ENCODE measurements at regions not wholly inside any gene's neighbourhood (a gene's known extent, or its start where the extent isn't known, plus 50 kb on each side); places are given as distances from the start of the nearest gene placed in this dataset.

DNA sequence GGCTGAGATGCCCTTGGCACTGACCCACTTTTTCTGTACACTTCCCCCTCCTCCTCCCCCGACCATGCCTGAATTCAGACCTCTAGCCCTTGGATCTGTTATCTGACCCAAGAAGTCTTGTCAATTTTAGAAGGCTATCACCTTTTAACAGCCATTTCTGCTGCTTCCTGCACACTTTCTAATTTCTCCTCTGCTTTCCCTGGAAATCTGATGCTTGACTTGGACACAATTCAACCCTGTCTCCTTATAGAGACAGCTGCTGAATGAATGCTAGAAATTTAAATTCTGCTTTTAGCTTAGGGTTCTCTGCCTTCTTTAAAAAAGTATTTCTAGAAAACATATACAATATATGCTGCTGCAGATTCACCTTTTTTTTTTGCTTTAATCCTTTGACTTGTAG, 417.9 kb upstream of the KLF6 start:
- DNase-seq (ENCODE audit: low read depth, low spot score): no peak

DNA sequence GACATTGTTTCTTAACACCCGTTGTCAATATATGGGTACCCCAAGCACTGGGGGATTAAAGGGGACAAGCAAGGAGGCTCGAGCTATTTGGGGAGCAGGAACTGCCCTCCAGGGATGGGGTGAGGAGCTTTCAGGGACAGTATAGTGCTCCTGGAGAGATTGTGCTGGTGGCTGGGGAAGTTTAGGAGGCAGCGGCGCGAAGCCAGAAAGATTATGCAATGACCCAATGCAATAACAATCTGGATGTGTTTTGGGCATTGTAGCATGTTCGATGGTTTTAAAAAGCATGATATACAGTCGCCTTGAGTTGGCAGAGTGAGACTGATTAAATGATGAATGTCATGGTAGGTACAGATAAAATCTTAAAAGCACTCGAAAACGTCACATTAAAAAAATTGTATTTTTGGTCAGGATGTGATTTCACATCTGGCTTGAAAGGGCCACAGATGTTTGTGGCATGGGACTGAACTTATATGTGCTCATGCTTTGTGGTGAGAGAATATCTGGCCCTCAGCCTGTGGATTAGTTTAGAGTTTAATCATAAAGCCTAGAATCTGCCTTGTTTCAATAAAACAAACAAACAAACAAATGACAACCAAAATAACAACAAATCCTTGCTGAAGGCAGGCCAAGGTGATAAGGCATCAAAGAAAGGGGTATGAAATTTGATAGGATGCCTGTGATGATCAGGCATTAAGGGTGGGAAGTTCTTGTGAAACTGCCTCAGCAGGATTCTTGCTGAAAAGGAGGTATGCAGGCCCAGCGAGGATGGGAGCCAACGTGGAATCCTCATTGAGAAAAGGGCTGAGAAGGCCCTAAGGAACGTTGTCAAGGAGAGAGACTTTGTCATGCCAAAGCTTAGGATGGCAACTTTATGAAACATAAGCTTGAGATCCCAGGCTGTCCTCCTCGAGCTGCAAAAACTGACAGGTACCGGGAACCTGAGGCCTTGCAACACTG, 417.1 kb upstream of the KLF6 start:
- peak; percentile 14 for DNase-seq (ENCODE audit: low read depth, low spot score)

DNA sequence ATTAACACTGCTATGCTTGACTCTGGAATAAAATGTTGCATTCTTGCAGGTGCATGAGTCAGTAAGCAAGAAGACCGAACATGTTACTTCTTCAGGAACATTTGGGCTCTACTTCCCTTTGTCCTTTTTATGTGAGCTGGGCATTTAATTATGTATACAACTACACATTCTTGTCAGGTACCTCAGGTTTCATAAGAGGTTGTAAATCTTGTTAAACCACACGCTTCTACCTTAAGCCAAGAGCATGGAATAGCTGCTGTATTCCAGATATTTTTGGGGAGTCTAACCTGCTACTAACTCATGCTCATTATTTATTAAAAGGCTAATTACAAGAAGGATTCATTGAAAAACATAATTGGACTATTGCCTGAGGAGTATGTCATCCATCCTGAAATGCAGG, 414.2 kb upstream of the KLF6 start:
- no peak for DNase-seq (ENCODE audit: low read depth, low spot score)

DNA sequence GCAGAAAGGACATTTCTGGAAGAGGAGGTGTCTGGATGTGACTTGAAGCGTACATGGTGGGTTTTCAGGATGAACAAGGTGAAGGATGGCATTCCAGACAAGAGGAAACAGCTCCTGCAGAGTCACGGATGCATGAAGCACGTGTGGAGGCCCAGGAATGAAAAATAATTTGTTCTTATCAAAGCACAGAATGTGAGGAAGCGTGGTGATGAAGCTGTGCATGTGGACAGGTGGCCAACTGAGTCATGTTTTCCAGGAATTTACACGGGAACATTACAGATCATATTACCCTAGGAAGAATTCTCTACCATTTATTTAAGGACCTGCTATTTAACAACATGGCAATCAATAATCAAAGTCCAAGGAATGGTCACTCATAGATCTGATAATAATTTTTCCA, 413.2 kb upstream of the KLF6 start:
- DNase-seq (ENCODE audit: low read depth, low spot score): no peak

DNA sequence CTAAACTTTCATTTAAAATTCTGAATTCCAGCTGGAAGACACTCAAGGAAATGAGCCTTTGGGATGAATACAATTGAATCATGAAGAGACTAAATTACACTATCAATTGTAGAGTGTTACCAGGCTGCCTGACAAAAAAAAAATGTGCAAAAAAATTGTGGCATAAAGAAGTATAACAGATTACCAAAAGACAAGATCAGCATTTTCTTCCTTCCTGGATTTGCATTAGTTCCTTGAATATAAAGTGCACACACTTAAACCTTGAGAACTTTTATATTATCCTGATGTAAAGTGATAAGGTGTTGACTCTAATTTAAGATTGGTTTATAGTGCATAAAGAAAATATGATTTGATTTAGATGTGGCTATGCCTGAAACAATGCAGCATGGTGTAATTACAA, 412.7 kb upstream of the KLF6 start:
- no peak for DNase-seq (ENCODE audit: low read depth, low spot score)

DNA sequence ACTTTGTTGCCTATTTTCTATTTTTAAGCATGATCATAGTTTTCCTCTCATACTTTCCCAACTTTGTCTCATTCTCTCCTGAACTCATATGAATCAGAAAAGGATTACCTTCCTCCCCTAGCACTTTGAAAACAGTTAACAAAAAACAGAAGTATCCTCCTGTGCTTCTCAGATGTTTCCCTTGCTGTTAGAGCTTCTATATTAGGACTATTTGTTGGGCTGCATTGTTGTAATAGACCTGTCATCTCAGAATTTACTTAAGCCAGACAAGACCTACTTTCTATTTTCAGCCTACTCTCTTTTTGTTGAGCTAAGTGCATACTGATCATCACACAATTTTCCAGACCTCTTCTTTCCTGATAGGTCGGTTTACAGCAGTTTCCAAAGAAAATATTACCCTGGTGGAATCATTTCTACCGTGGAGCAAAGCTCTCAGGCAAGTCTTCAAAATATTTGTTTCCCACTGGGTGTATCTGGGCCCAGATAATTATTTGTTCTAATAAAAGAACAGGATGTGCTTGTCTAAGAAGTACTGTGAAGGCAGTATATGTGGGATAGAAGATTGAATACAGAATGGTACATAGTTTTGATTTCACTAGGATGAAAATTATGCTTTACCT, 411.9 kb upstream of the KLF6 start:
- no peak for DNase-seq (ENCODE audit: low read depth, low spot score)

DNA sequence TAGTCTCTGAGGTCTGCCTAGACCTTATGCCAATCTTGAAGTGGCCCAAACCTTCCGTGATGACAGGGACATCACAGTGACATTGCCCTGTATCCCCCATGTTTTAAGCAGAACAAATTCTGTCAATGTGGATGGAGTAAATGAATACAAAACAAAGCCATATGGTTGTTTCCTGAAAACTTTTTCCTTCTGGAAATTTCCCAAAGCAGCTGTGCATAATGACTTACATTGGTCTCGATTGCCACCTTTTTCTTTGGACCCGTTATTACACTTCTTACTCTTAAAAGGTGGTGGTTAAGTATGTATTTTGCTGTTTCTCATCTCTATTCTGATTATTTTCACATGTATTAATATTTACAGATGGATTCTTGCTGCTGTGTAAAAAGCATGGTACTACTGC, 411.2 kb upstream of the KLF6 start:
- no peak for DNase-seq (ENCODE audit: low read depth, low spot score)

DNA sequence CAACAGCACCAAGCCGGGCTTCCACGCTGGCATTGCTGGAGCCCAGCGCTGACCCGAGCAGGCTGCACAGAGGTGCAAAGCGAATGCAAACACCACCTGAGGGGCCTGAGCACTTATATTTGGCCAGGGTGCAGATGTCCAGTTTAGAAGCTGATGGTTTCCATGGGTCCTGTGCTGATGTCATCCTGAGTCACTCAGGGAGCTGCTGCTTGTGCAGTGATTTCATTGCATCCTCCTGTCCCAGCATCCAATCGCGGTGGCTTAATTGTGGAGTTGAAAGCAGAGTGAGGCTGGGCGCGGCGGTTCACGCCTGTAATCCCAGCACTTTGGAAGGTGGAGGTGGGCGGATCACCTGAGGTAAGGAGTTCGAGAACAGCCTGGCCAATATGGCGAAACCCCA, 410.2 kb upstream of the KLF6 start:
- DNase-seq (ENCODE audit: low read depth, low spot score): no peak

DNA sequence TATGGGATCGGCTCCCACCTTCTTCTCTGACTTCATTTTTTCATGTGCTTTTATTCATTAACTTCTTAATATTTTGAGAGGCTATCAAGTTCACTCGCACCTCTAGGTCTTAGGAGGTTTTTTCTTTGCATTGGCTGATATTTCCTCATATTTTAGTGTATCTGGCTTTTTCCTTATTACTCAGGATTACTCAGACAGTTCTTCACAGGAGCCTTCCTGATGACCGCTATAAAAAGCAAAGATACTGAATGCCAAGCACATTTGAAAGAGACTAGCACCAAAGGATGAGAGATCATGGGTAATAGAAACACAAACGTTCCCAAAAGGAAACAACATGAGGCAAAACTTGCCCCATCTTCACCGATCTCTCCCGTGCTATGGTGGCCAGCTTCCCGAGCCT, 409.2 kb upstream of the KLF6 start:
- DNase-seq (ENCODE audit: low read depth, low spot score): no peak

DNA sequence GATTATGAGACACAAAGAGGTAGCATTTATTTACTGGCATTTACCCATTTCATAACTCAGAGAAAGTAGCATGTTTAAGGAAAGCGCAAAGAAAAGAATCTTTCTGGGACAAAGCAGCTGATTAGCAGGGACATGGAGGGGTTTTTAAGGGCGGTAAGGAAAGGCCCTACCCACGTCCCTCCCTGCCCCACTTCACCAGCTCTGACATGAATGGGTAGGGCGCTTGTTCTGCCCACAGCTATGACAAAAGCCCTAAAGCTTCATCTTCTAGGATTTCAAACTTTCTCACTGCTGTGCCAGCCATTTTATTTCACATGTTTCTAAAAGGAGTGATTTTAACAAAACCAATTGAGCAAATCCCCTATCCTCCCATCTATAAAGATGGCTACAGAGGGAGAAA, 406.9 kb upstream of the KLF6 start:
- no peak for DNase-seq (ENCODE audit: low read depth, low spot score)

DNA sequence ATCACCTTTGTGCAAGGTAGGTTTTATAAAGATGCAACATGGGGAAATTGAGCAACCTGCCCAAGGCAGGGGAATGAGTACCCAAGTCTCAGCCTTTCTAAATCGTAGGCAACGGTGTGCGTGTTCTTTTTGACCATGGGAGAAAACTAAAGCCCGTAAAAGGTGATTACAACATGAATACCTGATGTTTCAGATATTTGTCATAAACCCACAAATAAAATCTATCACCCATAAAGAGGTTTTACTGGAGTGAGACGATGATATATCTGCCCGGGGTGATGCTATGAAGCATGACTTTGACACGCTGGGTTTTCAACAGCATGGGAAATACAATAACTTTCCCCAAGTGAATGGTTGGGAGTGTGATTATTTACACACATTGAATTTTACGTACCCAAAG, 406.3 kb upstream of the KLF6 start:
- DNase-seq (ENCODE audit: low read depth, low spot score): no peak

DNA sequence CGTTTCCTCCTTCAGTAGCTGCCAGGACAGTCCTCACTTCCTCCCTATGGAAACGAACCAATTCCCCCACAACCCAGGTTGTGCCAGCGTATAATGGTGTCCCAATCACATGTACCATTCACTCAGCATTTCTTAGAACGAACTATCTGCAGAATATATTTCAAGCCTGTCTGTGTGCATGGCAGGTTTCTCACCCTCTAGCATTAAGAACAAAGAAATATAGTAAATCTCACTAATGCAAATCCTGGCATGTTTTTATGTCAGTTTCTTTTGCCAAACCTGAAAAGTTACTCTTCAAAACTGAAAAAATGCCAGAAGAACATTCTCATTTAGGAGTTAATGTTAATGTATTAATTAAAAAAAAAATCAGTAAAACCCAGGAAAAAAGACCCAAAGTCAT, 405.9 kb upstream of the KLF6 start:
- no peak for DNase-seq (ENCODE audit: low read depth, low spot score)

DNA sequence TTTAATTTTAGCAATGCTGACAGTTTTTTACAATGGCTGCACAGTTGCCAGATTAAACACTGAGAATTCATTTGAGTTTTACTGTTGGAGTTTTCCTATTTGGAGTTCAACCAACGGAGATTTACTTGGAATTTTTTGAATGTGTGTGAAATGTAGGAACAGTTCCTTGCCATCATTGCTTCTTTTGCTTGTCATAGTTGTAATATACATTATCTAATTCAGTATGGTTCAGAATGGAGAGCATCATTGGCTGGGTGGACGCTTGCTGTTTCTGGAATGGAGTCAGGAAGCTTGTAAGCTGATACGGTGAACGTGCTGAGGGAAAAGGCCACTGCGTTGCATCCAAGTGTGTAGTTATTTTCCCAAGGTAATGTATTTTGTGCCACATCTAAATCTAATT, 404.3 kb upstream of the KLF6 start:
- no peak for DNase-seq (ENCODE audit: low read depth, low spot score)

DNA sequence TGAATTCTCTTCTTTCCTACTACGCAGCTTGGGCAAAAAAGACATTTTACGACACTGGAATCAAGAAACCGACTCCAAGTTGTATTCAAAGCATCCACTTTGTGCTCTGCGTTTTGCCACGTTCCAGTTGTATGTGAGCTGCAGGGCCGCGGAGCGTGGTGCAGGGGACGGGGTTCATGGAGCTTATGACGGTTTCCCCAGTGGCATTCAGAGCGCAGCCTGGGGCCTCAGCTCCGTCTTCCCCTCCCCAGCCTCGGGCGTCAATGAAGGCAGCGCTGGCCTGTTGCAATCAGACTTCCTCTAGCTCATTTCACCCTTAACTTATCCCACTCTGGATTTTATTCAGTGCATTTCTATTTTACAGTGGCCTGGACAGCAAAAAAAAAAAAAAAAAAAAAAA, 403.4 kb upstream of the KLF6 start:
- DNase-seq (ENCODE audit: low read depth, low spot score): no peak

DNA sequence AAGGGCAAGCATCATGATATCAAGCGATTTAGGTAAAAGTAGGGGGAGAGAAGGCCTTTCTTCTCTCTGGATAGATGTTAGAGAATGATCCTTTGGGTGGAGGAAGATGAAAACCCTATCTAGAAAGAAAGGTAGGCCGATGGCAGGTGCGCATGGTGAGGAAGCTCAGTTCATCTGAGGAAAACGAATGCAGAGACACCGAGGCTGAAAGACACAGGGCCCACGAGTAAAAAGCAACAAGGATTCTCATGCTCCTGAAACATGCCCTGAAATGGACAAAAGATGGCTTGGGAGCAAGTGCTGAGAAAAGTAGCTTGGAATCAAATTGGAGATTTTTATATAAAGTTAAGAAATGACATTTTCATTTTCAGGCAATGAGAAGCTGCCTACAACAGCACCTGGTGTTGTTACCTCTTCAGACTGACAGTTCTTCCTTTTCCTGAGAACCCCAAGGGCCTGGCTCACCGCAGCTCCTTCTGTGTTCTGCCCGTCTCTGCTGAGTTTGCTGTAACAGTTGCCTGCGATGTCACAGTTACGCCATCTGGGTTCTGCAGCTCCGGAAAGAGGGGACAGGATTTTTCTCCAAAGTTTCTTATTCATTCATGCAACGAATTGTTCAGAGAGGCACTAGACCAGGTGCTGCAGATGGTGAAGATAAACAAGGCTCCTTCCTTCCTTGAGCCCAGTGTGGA, 402.0 kb upstream of the KLF6 start:
- DNase-seq (ENCODE audit: low read depth, low spot score): no peak

DNA sequence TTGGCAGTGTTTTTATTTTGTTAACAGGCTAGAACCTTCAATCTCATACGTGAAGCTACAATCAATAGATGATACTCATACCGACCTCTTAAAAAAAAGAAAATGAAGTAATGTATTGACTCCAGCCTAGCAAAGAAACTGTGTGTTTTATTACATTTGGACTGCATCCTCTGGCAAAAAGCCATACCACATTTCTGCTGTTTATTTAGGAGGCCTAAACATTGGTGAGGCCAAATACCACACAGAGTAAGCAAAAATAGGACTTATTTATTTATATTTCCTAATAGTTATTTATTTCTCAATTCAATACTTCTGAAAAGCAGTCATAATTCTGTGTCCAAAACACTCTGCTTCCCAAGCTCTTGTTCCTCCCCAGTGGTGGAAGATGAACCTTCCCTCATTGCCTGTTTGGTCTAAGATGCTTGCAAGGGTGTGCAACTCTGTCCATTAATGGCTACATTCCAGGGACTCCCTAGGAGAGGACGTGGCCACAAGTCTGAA, 398.8 kb upstream of the KLF6 start:
- no peak for DNase-seq (ENCODE audit: low read depth, low spot score)

DNA sequence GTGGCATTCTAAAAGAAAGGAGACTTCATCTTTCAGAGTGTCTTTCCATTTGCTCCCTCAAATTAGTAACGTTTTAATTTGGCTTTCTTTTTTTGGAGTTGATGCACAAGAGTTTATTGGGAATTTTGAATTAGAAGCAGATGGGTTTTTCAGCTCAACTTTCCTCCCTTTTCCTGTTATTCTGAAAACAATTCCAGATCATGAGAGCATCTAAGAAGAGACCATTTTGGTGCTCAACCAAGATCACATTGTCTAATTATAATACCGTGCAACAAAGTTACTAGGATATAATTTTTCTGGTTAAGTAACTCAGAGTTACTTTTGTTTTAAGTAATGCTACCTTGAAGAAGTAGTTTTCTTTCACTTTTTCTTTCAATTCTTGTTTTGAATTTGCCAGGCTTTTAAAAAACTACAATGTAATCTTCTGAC, 396.6 kb upstream of the KLF6 start:
- no peak for DNase-seq (ENCODE audit: low read depth, low spot score)

DNA sequence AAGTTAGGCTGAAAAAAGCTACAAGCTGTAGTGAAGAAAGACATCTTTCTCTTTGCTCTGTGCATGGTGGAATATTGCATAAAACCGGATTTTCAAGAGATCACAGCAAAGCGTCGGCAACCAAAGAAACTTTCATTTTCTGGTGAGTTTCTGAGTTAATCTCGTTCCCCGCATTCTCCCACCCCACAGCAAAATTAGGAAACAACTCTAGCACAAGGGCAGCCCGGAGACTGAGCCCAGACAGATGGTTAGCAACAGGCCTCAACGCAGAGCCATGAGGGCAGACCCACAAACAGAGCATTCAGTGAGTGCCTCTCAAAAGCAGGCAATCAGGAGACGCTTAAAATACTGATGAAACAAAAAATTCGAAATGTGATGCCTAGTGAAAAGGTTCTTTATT, 396.1 kb upstream of the KLF6 start:
- no peak for DNase-seq (ENCODE audit: low read depth, low spot score)

DNA sequence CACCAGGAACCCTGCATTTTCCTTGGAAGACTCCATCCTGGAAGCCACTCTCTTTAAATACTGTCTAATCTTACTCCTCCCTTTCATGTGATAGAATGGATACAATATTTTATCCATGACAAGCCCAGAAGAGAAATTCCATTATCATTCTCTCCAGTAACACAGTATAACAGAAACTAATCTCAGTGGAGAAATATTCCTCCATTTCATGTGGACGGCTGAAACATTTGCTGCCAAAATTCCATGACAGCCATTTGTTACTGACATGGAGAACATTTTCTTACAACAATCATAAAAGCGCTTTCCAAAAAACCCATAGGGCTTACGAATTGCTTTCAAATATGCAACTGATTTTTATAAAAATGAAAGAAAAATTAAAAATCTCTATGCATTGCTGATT, 392.8 kb upstream of the KLF6 start:
- no peak for DNase-seq (ENCODE audit: low read depth, low spot score)

DNA sequence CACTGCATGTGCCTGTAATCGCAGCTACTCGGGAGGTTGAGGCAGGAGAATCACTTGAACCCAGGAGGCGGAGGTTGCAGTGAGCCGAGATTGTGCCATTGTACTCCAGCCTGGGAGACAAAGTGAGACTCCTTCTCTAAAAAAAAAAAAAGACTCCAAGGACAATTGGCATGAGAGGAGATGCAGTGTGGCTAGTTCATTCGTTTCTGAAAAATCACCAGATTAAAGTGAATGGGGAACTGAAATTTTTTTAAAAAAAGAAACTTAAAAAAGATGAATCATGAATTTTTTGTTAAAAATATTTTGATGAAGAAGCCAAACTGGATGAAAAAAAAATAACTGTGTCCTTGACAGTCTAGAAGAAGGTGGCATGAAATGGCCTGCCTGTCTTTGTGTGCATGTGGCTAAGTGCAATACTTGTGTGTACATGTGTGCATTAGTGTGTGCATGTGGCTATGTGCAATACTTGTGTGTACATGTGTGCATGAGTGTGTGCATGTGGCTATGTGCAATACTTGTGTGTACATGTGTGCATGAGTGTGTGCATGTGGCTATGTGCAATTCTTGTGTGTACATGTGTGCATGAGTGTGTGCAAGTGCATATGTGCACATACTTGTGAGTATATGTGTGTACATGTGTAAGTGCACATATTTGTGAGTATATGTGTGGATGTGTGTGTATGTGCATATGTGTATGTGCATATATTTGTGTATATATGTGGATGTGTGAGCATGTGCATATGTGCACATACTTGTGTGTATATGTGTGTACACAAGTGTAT, 391.7 kb upstream of the KLF6 start:
- DNase-seq (ENCODE audit: low read depth, low spot score): no peak

DNA sequence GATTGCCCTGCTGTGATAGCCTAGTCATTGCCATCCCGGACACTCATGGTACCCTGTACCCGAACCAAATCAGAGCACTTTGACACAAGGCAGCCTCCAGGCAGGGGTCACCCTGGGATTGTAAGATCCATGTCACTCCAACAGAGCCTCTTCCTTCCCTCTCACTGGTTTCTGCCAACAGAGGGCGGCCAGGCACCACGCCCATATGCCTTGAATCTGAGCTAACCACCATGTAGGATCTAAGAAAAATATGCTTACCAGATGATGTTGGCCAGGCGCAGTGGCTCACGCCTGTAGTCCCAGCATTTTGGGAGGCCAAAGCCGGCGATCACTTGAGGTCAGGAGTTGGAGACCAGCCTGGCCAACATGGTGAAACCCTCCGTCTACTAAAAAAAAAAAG, 389.2 kb upstream of the KLF6 start:
- DNase-seq (ENCODE audit: low read depth, low spot score): peak; percentile 43
